Right cardiac atrium (tissue), 5 donors: ENCODE measurements at regions not wholly inside any gene's neighbourhood (a gene's known extent, or its start where the extent isn't known, plus 50 kb on each side); places are given as distances from the start of the nearest gene placed in this dataset.
A peak's percentile ranks its signal among the peaks of the same experiment; 100 is the strongest.

ENCODE experiments used
- ATAC-seq, 2 donors: fragments of 200-7000 bp; cut with Tn5 transposase; one replicate each; pipeline versions ENCODE4 v1.8.0 to v1.9.1; 2020; ENCODE audit warnings: moderate library complexity in 2 of 2, mild to moderate bottlenecking in 1 of 2
- DNase-seq, 3 donors: peaks; one replicate each; pipeline ENCODE4 v3.0.0-alpha.2; 2020
- H3K27ac ChIP-seq: one replicate; pipeline ENCODE4 v1.5.1; 2013; ENCODE audit warnings: mild to moderate bottlenecking, low read length, control low read depth, moderate library complexity
- H3K27me3 ChIP-seq: one replicate; pipeline ENCODE4 v1.6.1; 2013; ENCODE audit not compliant: control insufficient read depth, insufficient read depth
- H3K4me1 ChIP-seq: one replicate; pipeline ENCODE4 v1.6.1; 2013; ENCODE audit warnings: low read length; ENCODE audit not compliant: control insufficient read depth, insufficient read depth
- H3K4me3 ChIP-seq: one replicate; pipeline ENCODE4 v1.5.1; 2013; ENCODE audit warnings: low read length, control low read depth
- H3K9me3 ChIP-seq: one replicate; pipeline ENCODE4 v1.6.1; 2013; ENCODE audit warnings: low read length; ENCODE audit not compliant: control insufficient read depth
- WGBS: extraction: QIAGEN DNeasy Blood & Tissue Kit; methylation state at CpG from one replicate; pipeline ENCODE4 v1.1.7; 2013; 5-methylcytosine and 5-hydroxymethylcytosine counted together
- intact Hi-C, 4 donors: fragments of 100-400 bp; cut with DNase I; formaldehyde crosslinking; loops; one replicate each; pipeline versions ENCODE4 v1.11.0 to v1.14.0; 2022 to 2023
- donor health status: healthy with polysubstance abuse.
- donor health status: DM: no; HTN: yes; CAD: no.
- donor health status: DM: no; HTN: no; CAD: no.
- donor health status: DM: no; HTN: yes; CAD: no; lungs with severe emphysema.
- donor health status: DM: yes; HTN: yes; CAD: no.

DNA sequence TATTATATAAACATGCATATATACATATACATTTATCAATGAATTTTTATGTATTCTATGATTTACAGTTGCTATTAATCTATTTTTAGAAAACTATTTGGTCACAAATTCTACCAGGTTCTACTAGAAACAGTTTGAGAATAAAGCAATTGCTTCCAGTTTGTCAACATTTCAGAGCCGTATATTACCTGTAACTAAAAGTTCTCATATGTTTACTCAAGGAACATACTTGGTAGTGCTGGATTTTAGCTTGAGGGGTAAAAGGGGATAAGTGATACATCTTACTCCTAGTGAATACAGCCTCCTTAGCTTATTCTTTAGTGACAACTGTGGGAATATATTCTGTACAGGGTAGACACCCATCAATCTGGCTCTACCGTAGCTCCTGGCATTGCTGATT lies 1590.5 kb upstream of the LRRTM3 start:
- no peaks in the 10 kb centered on the region for H3K9me3 ChIP-seq
- ATAC-seq (no peak), DNase-seq (no peak)
- H3K27ac ChIP-seq: no peak overlapping the region
- no peaks in the 10 kb centered on the region for H3K4me1 ChIP-seq
- 94% methylated on average over 2 of the region's 2 CpGs for WGBS
- no peak overlapping the region for H3K4me3 ChIP-seq
- intact Hi-C loops: no loop called here
- no peaks in the 10 kb centered on the region for H3K27me3 ChIP-seq

DNA sequence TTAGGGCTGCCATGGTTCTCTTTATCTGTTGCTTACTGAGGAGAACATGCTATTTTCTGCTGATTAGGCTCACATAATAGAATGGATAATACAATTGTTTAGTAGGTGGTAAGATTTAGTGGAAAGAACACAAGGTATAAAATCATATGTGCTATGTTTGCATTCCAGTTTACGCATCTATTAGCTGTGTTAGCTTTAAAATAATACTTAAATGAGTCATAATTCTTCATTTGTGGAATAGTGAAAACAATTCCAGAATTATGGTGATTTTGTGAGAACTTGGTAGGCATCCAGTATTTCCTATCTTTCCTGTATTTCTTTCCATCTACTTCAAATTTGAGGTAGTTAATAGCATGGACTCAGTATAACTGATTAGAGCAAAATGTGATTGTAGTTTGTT lies 1585.5 kb upstream of the LRRTM3 start:
- Histone ChIP-seq H3K27ac (no peak overlapping the region), H3K9me3 (no peaks in the 10 kb centered on the region), H3K27me3 (no peaks in the 10 kb centered on the region), H3K4me1 (no peaks in the 10 kb centered on the region), H3K4me3 (no peak overlapping the region)
- ATAC-seq (no peak), DNase-seq (no peak)
- intact Hi-C loops: no loop called here
- WGBS: 79% methylated on average over 1 of the region's 1 CpG

DNA sequence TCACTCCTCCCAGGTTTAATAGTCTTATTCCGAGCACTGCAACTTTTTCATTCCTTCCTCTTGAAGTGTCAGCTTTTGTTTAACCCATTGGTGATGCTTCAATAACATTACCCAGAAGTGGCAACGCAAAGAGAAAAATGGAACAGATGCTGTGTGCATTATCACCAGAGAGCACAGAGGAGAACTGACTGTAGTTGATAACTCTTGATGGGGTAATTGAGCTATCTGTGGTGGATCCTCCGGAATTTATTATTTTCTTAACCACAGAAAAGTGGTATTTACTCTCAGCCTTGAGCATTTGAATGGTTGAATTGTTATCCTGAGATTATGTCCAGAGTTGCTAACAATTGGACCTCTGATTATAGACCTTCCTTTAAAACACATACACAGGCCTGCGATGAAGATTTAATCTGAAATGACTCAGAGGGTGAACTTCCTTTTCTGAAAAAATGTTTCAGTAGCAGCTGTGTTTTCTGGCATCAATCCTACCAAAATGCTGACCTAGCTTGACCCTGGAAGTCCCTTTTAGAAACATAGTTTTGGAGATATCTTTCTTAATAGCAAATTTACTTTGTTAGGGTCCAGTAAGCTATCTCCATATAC lies 1584.4 kb upstream of the LRRTM3 start:
- intact Hi-C loops: no loop called here
- DNase-seq (no peak), ATAC-seq (peak; percentile 76 to 96)
- Histone ChIP-seq H3K4me1 (no peaks in the 10 kb centered on the region), H3K9me3 (no peaks in the 10 kb centered on the region), H3K27me3 (no peaks in the 10 kb centered on the region), H3K4me3 (no peak overlapping the region), H3K27ac (no peak overlapping the region)
- WGBS: 26% methylated on average over 4 of the region's 4 CpGs

DNA sequence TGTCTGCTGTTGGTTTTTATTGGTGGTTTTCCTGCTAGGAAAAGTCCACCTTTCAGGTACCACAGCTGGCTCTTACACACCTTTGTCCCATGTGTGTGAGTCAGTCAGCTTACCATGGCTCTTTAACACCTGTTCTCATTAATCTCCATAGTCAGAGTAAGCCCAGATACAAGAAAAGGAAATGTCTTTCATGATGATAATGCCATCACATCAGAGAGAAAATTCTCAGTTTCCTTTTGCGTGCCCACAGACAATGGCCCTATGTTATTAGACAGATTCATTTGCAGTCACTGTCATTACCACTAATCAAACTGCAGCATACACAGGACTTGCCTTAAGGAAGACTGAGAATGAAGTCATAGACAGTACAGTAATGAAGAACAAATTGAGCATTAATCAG lies 1583.6 kb upstream of the LRRTM3 start:
- 71% methylated on average over 1 of the region's 1 CpG for WGBS
- H3K4me1 ChIP-seq: no peaks in the 10 kb centered on the region
- intact Hi-C loops: no loop called here
- H3K9me3 ChIP-seq: no peaks in the 10 kb centered on the region
- no peak overlapping the region for H3K27ac ChIP-seq
- no peaks in the 10 kb centered on the region for H3K27me3 ChIP-seq
- H3K4me3 ChIP-seq: no peak overlapping the region
- DNase-seq (no peak), ATAC-seq (no peak)

DNA sequence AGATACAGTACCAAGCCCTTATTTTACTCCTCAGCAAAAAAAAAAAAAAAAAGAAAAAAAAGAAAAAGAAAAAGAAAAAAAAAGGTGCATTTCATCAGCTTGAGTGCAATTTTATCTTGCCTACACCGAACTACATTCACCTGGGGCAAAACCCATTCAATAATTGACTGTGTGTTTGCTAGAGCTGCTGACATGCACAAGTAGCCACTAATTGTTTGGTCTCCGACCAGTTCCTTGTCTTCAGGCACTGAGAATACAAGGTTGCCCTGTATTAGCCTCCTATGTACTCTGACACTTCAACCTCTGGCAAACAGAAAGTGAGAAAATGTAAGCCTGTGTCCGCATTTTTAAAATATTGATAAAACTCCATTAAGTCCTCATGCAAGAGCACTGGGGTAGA lies 1579.4 kb upstream of the LRRTM3 start:
- Histone ChIP-seq H3K4me3 (no peak overlapping the region), H3K27me3 (no peaks in the 10 kb centered on the region), H3K9me3 (no peaks in the 10 kb centered on the region), H3K4me1 (no peaks in the 10 kb centered on the region), H3K27ac (no peak overlapping the region)
- DNase-seq (no peak), ATAC-seq (no peak)
- intact Hi-C loops: no loop called here
- WGBS: 58% methylated on average over 3 of the region's 3 CpGs

DNA sequence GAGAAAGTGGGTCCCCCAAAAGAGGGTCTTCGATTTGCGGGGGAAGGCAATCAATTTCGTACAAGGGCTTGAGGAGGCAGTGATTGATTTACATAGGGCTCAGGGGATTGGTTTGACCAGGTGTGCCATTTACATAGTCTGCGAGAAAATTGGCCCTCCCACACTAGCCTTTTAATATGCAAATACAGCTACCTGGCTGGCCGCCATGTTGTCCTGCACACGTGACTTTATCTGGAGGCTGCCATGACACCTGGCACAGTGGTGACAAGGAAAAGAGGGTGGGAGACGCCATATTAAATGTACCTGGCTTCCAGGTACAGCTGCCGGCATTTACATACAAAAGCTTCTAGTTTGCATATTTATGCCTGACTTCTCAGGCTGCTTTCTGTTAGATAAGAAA lies 1577.2 kb upstream of the LRRTM3 start:
- intact Hi-C loops: no loop called here
- no peak for ATAC-seq

DNA sequence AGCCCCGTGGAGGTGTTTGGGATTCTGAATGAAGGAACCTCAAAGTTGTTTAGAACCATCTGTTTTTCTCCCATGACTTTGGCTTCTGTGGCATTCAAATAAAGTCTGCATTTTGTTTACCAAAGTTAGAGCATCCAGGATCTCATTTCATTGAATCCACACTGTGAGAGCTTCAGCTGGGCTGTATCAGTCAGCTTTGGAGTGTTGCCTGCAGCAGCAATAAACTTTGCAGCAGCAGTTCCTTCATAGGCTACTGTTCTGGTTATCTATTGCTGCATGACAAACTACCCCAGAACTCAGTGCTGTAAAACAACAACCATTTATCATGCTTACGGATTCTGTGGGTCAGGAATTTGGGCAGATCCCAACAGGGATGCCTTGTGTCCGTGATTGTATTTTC lies 1575.2 kb upstream of the LRRTM3 start:
- H3K9me3 ChIP-seq: no peaks in the 10 kb centered on the region
- H3K4me1 ChIP-seq: no peaks in the 10 kb centered on the region
- H3K27ac ChIP-seq: no peak overlapping the region
- no peak for DNase-seq
- no peaks in the 10 kb centered on the region for H3K27me3 ChIP-seq
- no peak for ATAC-seq
- H3K4me3 ChIP-seq: no peak overlapping the region
- 33% methylated on average over 3 of the region's 3 CpGs for WGBS
- intact Hi-C loops: no loop called here

More for the DNA sequence above, 1577.2 kb upstream of the LRRTM3 start:
- no peak overlapping the region for H3K4me3 ChIP-seq
- no peak overlapping the region for H3K27ac ChIP-seq
- H3K9me3 ChIP-seq: no peaks in the 10 kb centered on the region
- H3K27me3 ChIP-seq: no peaks in the 10 kb centered on the region
- H3K4me1 ChIP-seq: no peaks in the 10 kb centered on the region
- DNase-seq: no peak
- WGBS: 90% methylated on average over 8 of the region's 8 CpGs

DNA sequence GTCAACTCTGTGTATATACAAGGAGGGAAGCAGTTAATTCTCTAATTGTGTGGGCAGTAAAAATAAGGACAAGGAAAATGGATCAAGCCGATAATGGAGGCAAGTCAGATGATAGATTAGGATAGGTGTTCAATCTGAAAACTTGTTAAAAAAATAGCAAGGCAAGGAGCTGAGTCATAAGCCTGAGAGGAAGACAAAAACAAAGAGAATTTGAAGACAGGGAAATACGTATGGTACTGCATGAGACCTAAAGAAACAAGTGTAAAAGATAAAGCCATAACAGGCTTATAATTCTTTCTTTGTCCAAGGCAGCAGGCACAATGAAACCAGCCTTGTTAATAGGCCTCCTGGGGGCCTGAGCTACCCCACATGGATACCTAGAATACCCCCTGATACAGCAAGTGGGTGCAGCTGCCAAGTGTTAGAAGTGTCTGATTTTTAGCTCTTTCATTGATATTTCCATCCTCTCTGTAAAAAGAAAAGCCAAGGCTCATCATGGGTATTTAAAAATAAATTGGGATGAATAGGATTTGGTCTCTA lies 1570.6 kb upstream of the LRRTM3 start:
- Histone ChIP-seq H3K27ac (no peak overlapping the region), H3K4me1 (no peaks in the 10 kb centered on the region), H3K4me3 (no peak overlapping the region), H3K9me3 (no peaks in the 10 kb centered on the region), H3K27me3 (no peaks in the 10 kb centered on the region)
- intact Hi-C loops: no loop called here
- ATAC-seq (no peak), DNase-seq (no peak)
- WGBS: 79% methylated on average over 2 of the region's 2 CpGs

DNA sequence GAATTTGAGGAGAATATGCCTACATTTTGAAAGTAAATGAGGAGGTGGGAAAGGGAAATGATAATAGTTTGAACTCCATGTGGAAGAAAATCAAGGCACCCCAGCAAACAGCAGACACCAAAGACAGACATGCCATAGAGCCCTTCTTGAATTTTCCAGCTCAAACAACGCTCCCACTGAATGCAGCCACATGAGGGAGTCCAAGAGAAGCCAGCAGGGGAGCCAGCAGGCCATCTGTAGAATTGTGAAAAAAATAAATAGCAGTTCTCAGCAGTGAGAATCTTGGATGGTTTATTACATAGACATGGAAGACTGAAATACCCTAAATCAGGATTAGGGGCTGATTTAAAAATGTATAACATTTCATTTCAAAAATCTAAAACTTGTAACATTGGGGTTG lies 1567.3 kb upstream of the LRRTM3 start:
- WGBS: 54% methylated on average over 1 of the region's 1 CpG
- Histone ChIP-seq H3K27ac (no peak overlapping the region), H3K9me3 (no peaks in the 10 kb centered on the region), H3K4me1 (no peaks in the 10 kb centered on the region), H3K27me3 (no peaks in the 10 kb centered on the region), H3K4me3 (no peak overlapping the region)
- no peak for ATAC-seq
- DNase-seq: no peak
- intact Hi-C loops: no loop called here

DNA sequence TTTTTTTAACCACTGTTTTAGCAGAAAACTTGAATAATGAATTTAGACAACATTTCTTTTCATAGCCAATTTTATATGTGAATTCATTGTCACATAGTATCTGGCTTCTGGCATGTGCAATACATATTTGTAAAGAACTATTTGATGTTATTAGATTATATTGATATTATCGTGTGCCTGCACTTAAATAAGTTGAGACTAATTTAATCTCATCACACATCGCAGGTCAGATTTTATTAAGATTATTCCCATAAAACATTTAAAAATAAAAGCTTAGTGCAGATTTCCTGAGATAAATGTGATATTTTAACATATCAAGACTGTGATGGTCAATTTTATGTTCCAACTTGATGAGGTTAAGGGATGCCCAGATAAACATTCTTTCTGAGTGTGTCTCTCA lies 1565.3 kb upstream of the LRRTM3 start:
- H3K9me3 ChIP-seq: no peaks in the 10 kb centered on the region
- no peaks in the 10 kb centered on the region for H3K4me1 ChIP-seq
- H3K27ac ChIP-seq: no peak overlapping the region
- no peak overlapping the region for H3K4me3 ChIP-seq
- intact Hi-C loops: no loop called here
- WGBS: 89% methylated on average over 2 of the region's 2 CpGs
- DNase-seq: no peak
- no peak for ATAC-seq
- H3K27me3 ChIP-seq: no peaks in the 10 kb centered on the region

DNA sequence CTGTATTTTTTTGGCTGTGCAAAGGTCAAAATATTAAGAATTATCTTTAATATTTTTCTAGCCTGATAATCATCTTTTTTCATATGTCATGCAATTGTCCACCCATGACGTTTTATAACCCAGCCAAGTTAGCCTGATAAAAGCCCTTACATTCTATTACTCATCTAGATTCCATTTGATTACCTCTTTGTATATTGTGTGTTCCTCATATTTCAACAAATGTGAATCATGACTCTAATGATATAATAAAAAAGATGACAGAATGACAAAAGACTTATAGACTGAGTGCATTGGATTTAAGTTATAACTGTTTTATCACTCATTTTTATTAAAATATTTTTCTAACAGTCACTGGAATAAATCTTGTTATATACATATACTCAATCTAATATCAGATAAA lies 1560.0 kb upstream of the LRRTM3 start:
- intact Hi-C loops: no loop called here
- Histone ChIP-seq H3K27me3 (no peaks in the 10 kb centered on the region), H3K4me3 (no peak overlapping the region), H3K9me3 (no peaks in the 10 kb centered on the region), H3K4me1 (no peaks in the 10 kb centered on the region), H3K27ac (no peak overlapping the region)
- no peak for DNase-seq
- WGBS: 59% methylated on average over 1 of the region's 1 CpG
- ATAC-seq: no peak

DNA sequence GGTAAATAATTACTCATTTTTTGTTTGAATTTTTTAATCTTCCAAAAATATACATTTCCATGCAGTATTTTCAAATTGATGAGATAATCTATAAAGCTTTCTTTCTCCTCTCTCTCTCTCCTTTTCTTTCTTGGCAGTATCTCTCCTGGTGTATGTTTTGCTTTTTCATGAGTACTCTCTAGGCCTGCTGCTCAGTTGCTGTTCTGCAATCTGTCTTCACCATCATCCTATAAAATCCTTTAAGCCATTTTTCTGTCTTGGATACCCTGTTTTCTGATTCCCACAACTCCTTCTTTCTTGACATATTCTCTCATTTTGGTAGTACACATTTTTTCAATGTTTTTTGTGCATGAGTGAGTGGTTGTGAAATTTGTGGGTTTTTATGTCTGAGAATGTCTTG lies 1558.1 kb upstream of the LRRTM3 start:
- ATAC-seq (no peak), DNase-seq (no peak)
- no peak overlapping the region for H3K4me3 ChIP-seq
- intact Hi-C loops: no loop called here
- no peak overlapping the region for H3K27ac ChIP-seq
- no peaks in the 10 kb centered on the region for H3K4me1 ChIP-seq
- H3K9me3 ChIP-seq: no peaks in the 10 kb centered on the region
- H3K27me3 ChIP-seq: no peaks in the 10 kb centered on the region
